WERI-Rb-1 (cell line): ENCODE measurements at regions not wholly inside any gene's neighbourhood (a gene's known extent, or its start where the extent isn't known, plus 50 kb on each side); places are given as distances from the start of the nearest gene placed in this dataset.

Source experiments
- DNase-seq: peaks from one replicate; pipeline ENCODE4 v3.0.0-alpha.2; 2020
- H3K27ac ChIP-seq: fragments of 250-450 bp; sonication (Bioruptor Pico); 2 replicates; pipeline ENCODE4 v1.5.1; 2020; ENCODE audit warnings: mild to moderate bottlenecking, moderate library complexity
- H3K27me3 ChIP-seq: fragments of 250-450 bp; sonication (Bioruptor Pico); 2 replicates; pipeline ENCODE4 v1.5.1; 2021; ENCODE audit warnings: mild to moderate bottlenecking, low read depth, moderate library complexity; ENCODE audit not compliant: insufficient read depth, severe bottlenecking
- H3K36me3 ChIP-seq: fragments of 250-450 bp; sonication (Bioruptor Pico); 2 replicates; pipeline ENCODE4 v1.5.1; 2020; ENCODE audit warnings: mild to moderate bottlenecking, moderate library complexity
- H3K4me3 ChIP-seq: 2 replicates; pipeline ENCODE4 v1.5.1; 2011; ENCODE audit warnings: low read depth, mild to moderate bottlenecking, control low read depth, low read length
- H3K9me3 ChIP-seq: fragments of 250-450 bp; sonication (Bioruptor Pico); 2 replicates; pipeline ENCODE4 v1.5.1; 2021; ENCODE audit warnings: mild to moderate bottlenecking, moderate library complexity; ENCODE audit not compliant: severe bottlenecking
- TF ChIP-seq, protein P1 (sequence below): IDR thresholded peaks from 2 replicates; pipeline ENCODE4 v1.5.1; 2011; ENCODE audit warnings: low read depth, mild to moderate bottlenecking, control low read depth, inconsistent platforms, low read length

- no peak overlapping the region for H3K4me3 ChIP-seq
- DNase-seq = no peak
- H3K27me3 ChIP-seq = no peaks in the 10 kb centered on the region
- TF ChIP-seq, protein P1, sequence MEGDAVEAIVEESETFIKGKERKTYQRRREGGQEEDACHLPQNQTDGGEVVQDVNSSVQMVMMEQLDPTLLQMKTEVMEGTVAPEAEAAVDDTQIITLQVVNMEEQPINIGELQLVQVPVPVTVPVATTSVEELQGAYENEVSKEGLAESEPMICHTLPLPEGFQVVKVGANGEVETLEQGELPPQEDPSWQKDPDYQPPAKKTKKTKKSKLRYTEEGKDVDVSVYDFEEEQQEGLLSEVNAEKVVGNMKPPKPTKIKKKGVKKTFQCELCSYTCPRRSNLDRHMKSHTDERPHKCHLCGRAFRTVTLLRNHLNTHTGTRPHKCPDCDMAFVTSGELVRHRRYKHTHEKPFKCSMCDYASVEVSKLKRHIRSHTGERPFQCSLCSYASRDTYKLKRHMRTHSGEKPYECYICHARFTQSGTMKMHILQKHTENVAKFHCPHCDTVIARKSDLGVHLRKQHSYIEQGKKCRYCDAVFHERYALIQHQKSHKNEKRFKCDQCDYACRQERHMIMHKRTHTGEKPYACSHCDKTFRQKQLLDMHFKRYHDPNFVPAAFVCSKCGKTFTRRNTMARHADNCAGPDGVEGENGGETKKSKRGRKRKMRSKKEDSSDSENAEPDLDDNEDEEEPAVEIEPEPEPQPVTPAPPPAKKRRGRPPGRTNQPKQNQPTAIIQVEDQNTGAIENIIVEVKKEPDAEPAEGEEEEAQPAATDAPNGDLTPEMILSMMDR = no peak
- no peak overlapping the region for H3K27ac ChIP-seq
- no peaks in the 10 kb centered on the region for H3K36me3 ChIP-seq
- H3K9me3 ChIP-seq = no peaks in the 10 kb centered on the region
Measured at GRCh38 chr17:71068408-71068750, 899.0 kb downstream of the KCNJ2 start.

DNA sequence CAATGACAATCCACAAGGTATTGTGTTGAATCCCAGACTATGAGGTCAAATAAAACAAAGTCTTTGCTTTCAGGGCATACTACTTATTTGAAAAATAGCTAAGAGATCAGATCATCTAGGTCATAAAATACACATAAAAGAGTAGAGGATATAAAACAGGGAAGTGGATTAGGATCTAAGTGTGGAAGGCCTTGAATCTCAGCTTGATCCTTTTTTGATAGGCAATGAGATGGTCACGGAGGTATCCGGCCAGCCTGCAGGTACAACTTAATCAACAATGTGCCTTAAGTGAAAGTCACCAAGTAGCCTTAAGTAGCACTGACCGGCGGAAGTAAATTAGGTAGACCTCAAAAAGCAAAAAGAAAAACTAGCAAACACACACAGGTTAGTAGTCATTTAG is 901.7 kb downstream of the KCNJ2 start:
- Histone ChIP-seq H3K36me3 (no peaks in the 10 kb centered on the region), H3K9me3 (no peaks in the 10 kb centered on the region), H3K27me3 (no peaks in the 10 kb centered on the region), H3K27ac (no peak overlapping the region), H3K4me3 (no peak overlapping the region)
- no peak for DNase-seq
- TF ChIP-seq, protein P1 = no peak

- no peak overlapping the region for H3K4me3 ChIP-seq
- H3K27me3 ChIP-seq = no peaks in the 10 kb centered on the region
- TF ChIP-seq, protein P1 = no peak
- no peaks in the 10 kb centered on the region for H3K9me3 ChIP-seq
- no peak for DNase-seq
- no peak overlapping the region for H3K27ac ChIP-seq
- H3K36me3 ChIP-seq = no peaks in the 10 kb centered on the region
Measured at GRCh38 chr17:71071837-71072236, 902.5 kb downstream of the KCNJ2 start.

- no peak overlapping the region for H3K4me3 ChIP-seq
- no peak overlapping the region for H3K27ac ChIP-seq
Measured at GRCh38 chr17:71080937-71081336, 911.6 kb downstream of the KCNJ2 start.

GRCh38 chr17:71081666-71082065 is 912.3 kb downstream of the KCNJ2 start:
- no peaks in the 10 kb centered on the region for H3K27me3 ChIP-seq
- no peak overlapping the region for H3K27ac ChIP-seq
- H3K9me3 ChIP-seq = no peaks in the 10 kb centered on the region
- no peak overlapping the region for H3K4me3 ChIP-seq
- no peak for DNase-seq
- TF ChIP-seq, protein P1 = no peak
- H3K36me3 ChIP-seq = no peaks in the 10 kb centered on the region

More at GRCh38 chr17:71080937-71081336, 911.6 kb downstream of the KCNJ2 start:
- Histone ChIP-seq H3K9me3 (no peaks in the 10 kb centered on the region), H3K27me3 (no peaks in the 10 kb centered on the region), H3K36me3 (no peaks in the 10 kb centered on the region)
- TF ChIP-seq, protein P1 = no peak
- DNase-seq = no peak

GRCh38 chr17:71084219-71084618 is 914.9 kb downstream of the KCNJ2 start:
- H3K27ac ChIP-seq = no peak overlapping the region
- H3K27me3 ChIP-seq = no peaks in the 10 kb centered on the region
- H3K36me3 ChIP-seq = no peaks in the 10 kb centered on the region
- peak; percentile 82 for DNase-seq
- TF ChIP-seq, protein P1 = peak; percentile 82
- no peaks in the 10 kb centered on the region for H3K9me3 ChIP-seq
- no peak overlapping the region for H3K4me3 ChIP-seq
